ENCODE measurements at regions not wholly inside any gene's neighbourhood (a gene's known extent, or its start where the extent isn't known, plus 50 kb on each side); places are given as distances from the start of the nearest gene placed in this dataset.

GRCh38 chr12:115818973-115819372 lies 458.5 kb downstream of the MED13L start:
- CTCF ChIA-PET, result no interaction called here

GRCh38 chr12:115817389-115817788 lies 460.1 kb downstream of the MED13L start:
- no peaks in the 10 kb centered on the region for H3K36me3 Mint-ChIP-seq (ENCODE audit: low read depth)
- no peak overlapping the region for H3K27ac Mint-ChIP-seq
- no peak for DNase-seq
- intact Hi-C loops (cut with micrococcal nuclease), result no loop called here
- CTCF ChIA-PET, result no interaction called here
- no peak for ATAC-seq (ENCODE audit: low read depth)
- peaks cover 13% of the 10 kb centered on the region for H3K27me3 Mint-ChIP-seq
- H3K4me3 Mint-ChIP-seq, result no peak overlapping the region
- H3K4me1 Mint-ChIP-seq, result no peaks in the 10 kb centered on the region
- POLR2A ChIA-PET, result no interaction called here
- H3K9me3 Mint-ChIP-seq, result peaks cover 4% of the 10 kb centered on the region
- TF ChIP-seq CTCF (IDR thresholded peaks at IDR 0.05), result no peak

More at GRCh38 chr12:115818973-115819372, 458.5 kb downstream of the MED13L start:
- Mint-ChIP-seq H3K27me3 (peaks cover 15% of the 10 kb centered on the region), H3K36me3 (ENCODE audit: low read depth) (no peaks in the 10 kb centered on the region), H3K4me3 (no peak overlapping the region), H3K27ac (no peak overlapping the region), H3K9me3 (no peaks in the 10 kb centered on the region), H3K4me1 (no peaks in the 10 kb centered on the region)
- no peak for TF ChIP-seq CTCF (IDR thresholded peaks at IDR 0.05)
- DNase-seq (no peak), ATAC-seq (ENCODE audit: low read depth) (no peak)
- intact Hi-C loops (cut with micrococcal nuclease), result no loop called here
- POLR2A ChIA-PET, result no interaction called here

- no peak for DNase-seq
- no peak for TF ChIP-seq CTCF (IDR thresholded peaks at IDR 0.05)
- H3K9me3 Mint-ChIP-seq, result peaks cover 6% of the 10 kb centered on the region
- H3K4me3 Mint-ChIP-seq, result no peak overlapping the region
- ATAC-seq (ENCODE audit: low read depth), result no peak
- no peak overlapping the region for H3K27ac Mint-ChIP-seq
- no peaks in the 10 kb centered on the region for H3K4me1 Mint-ChIP-seq
- H3K36me3 Mint-ChIP-seq (ENCODE audit: low read depth), result no peaks in the 10 kb centered on the region
- ChIA-PET CTCF (no interaction called here), POLR2A (no interaction called here)
- H3K27me3 Mint-ChIP-seq, result peaks cover 10% of the 10 kb centered on the region
- intact Hi-C loops (cut with micrococcal nuclease), result no loop called here
These were observed 461.6 kb downstream of the MED13L start for GRCh38 chr12:115815924-115816323.

- ChIA-PET CTCF (no interaction called here), POLR2A (no interaction called here)
- no peak overlapping the region for H3K27ac Mint-ChIP-seq
- intact Hi-C loops (cut with micrococcal nuclease), result no loop called here
- H3K36me3 Mint-ChIP-seq (ENCODE audit: low read depth), result no peaks in the 10 kb centered on the region
- ATAC-seq (ENCODE audit: low read depth) (no peak), DNase-seq (no peak)
- H3K4me1 Mint-ChIP-seq, result no peaks in the 10 kb centered on the region
- TF ChIP-seq CTCF (IDR thresholded peaks at IDR 0.05), result no peak
- no peak overlapping the region for H3K4me3 Mint-ChIP-seq
- peaks cover 14% of the 10 kb centered on the region for H3K27me3 Mint-ChIP-seq
- H3K9me3 Mint-ChIP-seq, result peaks cover 6% of the 10 kb centered on the region
These were observed 464.2 kb downstream of the MED13L start for GRCh38 chr12:115813256-115813655.

- no peak for ATAC-seq (ENCODE audit: low read depth)
- POLR2A ChIA-PET, result no interaction called here
- peaks cover 6% of the 10 kb centered on the region for H3K9me3 Mint-ChIP-seq
- TF ChIP-seq CTCF (IDR thresholded peaks at IDR 0.05), result no peak
- no peak for DNase-seq
- H3K27ac Mint-ChIP-seq, result no peak overlapping the region
- no peaks in the 10 kb centered on the region for H3K36me3 Mint-ChIP-seq (ENCODE audit: low read depth)
- intact Hi-C loops (cut with micrococcal nuclease), result no loop called here
- CTCF ChIA-PET, result no interaction called here
- peaks cover 14% of the 10 kb centered on the region for H3K27me3 Mint-ChIP-seq
- H3K4me1 Mint-ChIP-seq, result no peaks in the 10 kb centered on the region
- no peak overlapping the region for H3K4me3 Mint-ChIP-seq
These were observed 465.6 kb downstream of the MED13L start for GRCh38 chr12:115811929-115812328.

Data from activated B cell treated with CpG ODN at 0.5 μM for 24 hours (primary cell).